Endothelial cell of umbilical vein (primary cell): ENCODE measurements at regions not wholly inside any gene's neighbourhood (a gene's known extent, or its start where the extent isn't known, plus 50 kb on each side); places are given as distances from the start of the nearest gene placed in this dataset.
"Not testable (repeated sequence)": the region's sequence is repeated elsewhere in the genome, so short reads cannot be mapped to it uniquely, and the experiment has no call there.

Source experiments
- BruUV-seq: library from RNA; stranded (reverse); fragments of 400-500 nt; replicated peaks from 2 replicates; lab custom pipeline; 2021; lab: Mats Ljungman, UMichigan
- CTCF ChIA-PET: fragments of 300-600, 350-600 bp; sonication (Branson Sonifier 250); formaldehyde crosslinking; loops from one replicate; lab custom pipeline; 2021; ENCODE audit warnings: antibody characterized with exemption, inconsistent platforms; lab: Charles Lee
- POLR2A ChIA-PET: fragments of 300-600, 350-600 bp; sonication (Branson Sonifier 250); formaldehyde crosslinking; loops from one replicate; lab custom pipeline; 2021; ENCODE audit warnings: antibody characterized with exemption, inconsistent platforms; lab: Charles Lee
- DNase-seq: peaks from one replicate; pipeline ENCODE4 v3.0.0-alpha.2; 2011; ENCODE audit warnings: low read depth, low spot score
- FAIRE-seq: peaks from 2 replicates; lab custom pipeline; 2011; peaks lifted over from hg19 to GRCh38; lab: Jason Lieb, UNC
- H2AFZ ChIP-seq: 2 replicates; pipeline ENCODE4 v1.6.0; 2012; ENCODE audit warnings: low read depth, low read length, control low read depth, inconsistent platforms
- H3K27ac ChIP-seq: 2 replicates; pipeline ENCODE4 v1.5.1; 2011; ENCODE audit warnings: low read depth, mild to moderate bottlenecking, control low read depth, low read length, moderate library complexity; ENCODE audit not compliant: insufficient read depth
- H3K27me3 ChIP-seq, 2 experiments: 2 replicates each; pipeline versions ENCODE4 v1.6.0 to v1.6.1; 2011; ENCODE audit warnings: low read length in 2 of 2, mixed read lengths in 1 of 2; ENCODE audit not compliant: control insufficient read depth in 2 of 2, insufficient read depth in 2 of 2
- H3K36me3 ChIP-seq, 2 experiments: 2 replicates in 1 of 2; 3 replicates in 1 of 2; pipeline ENCODE4 v1.5.1; 2011; ENCODE audit warnings: low read length in 2 of 2, mild to moderate bottlenecking in 1 of 2, moderate library complexity in 1 of 2; ENCODE audit not compliant: control insufficient read depth in 2 of 2, insufficient read depth in 2 of 2; ENCODE audit errors: extremely low read depth in 1 of 2
- H3K4me1 ChIP-seq: 3 replicates; pipeline ENCODE4 v1.5.1; 2011; ENCODE audit warnings: mild to moderate bottlenecking, low read length; ENCODE audit not compliant: control insufficient read depth, insufficient read depth; ENCODE audit errors: extremely low read depth
- H3K4me2 ChIP-seq: 2 replicates; pipeline ENCODE4 v1.6.1; 2011; ENCODE audit warnings: low read length, control low read depth, mixed read lengths; ENCODE audit not compliant: insufficient read depth
- H3K4me3 ChIP-seq, 3 experiments: fragments of 200-600 bp in 1 of 3; sonication (generic), shearing (Covaris generic) in 1 of 3; replicated peaks in 1 of 3; 2 replicates each; pipeline ENCODE4 v1.5.1; 2011 to 2016; ENCODE audit warnings: control low read depth in 3 of 3, low read length in 3 of 3, mild to moderate bottlenecking in 2 of 3, inconsistent platforms in 1 of 3, low read depth in 1 of 3, moderate library complexity in 1 of 3; ENCODE audit not compliant: insufficient read depth in 1 of 3
- H3K79me2 ChIP-seq: 2 replicates; pipeline ENCODE4 v1.6.0; 2012; ENCODE audit warnings: low read length, inconsistent platforms; ENCODE audit not compliant: control insufficient read depth, insufficient read depth
- H3K9ac ChIP-seq: replicated peaks from 2 replicates; pipeline ENCODE3; 2011; ENCODE audit warnings: low read length, control low read depth; ENCODE audit not compliant: insufficient read depth; ENCODE audit errors: extremely low read depth
- H3K9me1 ChIP-seq: replicated peaks from 3 replicates; pipeline ENCODE4 v1.6.0; 2011; ENCODE audit warnings: mild to moderate bottlenecking, low read length; ENCODE audit not compliant: control insufficient read depth, insufficient read depth; ENCODE audit errors: extremely low read depth
- H3K9me3 ChIP-seq: replicated peaks from 2 replicates; pipeline ENCODE4 v1.5.1; 2012; ENCODE audit warnings: low read length, inconsistent platforms; ENCODE audit not compliant: control insufficient read depth, insufficient read depth
- H4K20me1 ChIP-seq: replicated peaks from 2 replicates; pipeline ENCODE3; 2011; ENCODE audit warnings: mild to moderate bottlenecking, low read length; ENCODE audit not compliant: control insufficient read depth, insufficient read depth; ENCODE audit errors: extremely low read depth
- CTCF ChIP-seq, 2 donors: IDR thresholded peaks; 1 replicate in 1 of 2; 2 replicates in 1 of 2; pipeline ENCODE4 v1.5.1; 2011; ENCODE audit warnings: low read length in 2 of 2, mild to moderate bottlenecking in 2 of 2, moderate library complexity in 2 of 2, control low read depth in 1 of 2, inconsistent platforms in 1 of 2, low read depth in 1 of 2; ENCODE audit not compliant: insufficient read depth in 1 of 2; ENCODE audit errors: extremely low read depth in 1 of 2
- EZH2 ChIP-seq: IDR thresholded peaks from 2 replicates; pipeline ENCODE4 v1.6.1; 2012; ENCODE audit warnings: borderline replicate concordance, low read depth, mild to moderate bottlenecking, moderate library complexity, low read length, inconsistent platforms; ENCODE audit not compliant: severe bottlenecking
- FOS ChIP-seq: IDR thresholded peaks from 2 replicates; pipeline ENCODE4 v1.6.1; 2011; ENCODE audit warnings: mild to moderate bottlenecking, low read length, moderate library complexity, borderline replicate concordance; ENCODE audit not compliant: insufficient read depth
- GATA2 ChIP-seq: IDR thresholded peaks from 2 replicates; pipeline ENCODE4 v1.7.0; 2011; ENCODE audit warnings: low read depth, mild to moderate bottlenecking, moderate library complexity, mixed read lengths, low read length; ENCODE audit not compliant: insufficient read length, insufficient read depth
- JUN ChIP-seq: IDR thresholded peaks from 2 replicates; pipeline ENCODE4 v1.6.1; 2011; ENCODE audit warnings: borderline replicate concordance, low read depth; ENCODE audit not compliant: insufficient read length, insufficient read depth
- MAX ChIP-seq: IDR thresholded peaks from 2 replicates; pipeline ENCODE4 v1.6.1; 2011; ENCODE audit not compliant: insufficient read depth, insufficient read length
- MYC ChIP-seq: IDR thresholded peaks from one replicate; pipeline ENCODE4 v1.6.1; 2011; ENCODE audit warnings: mild to moderate bottlenecking, low read depth, low read length
- POLR2A ChIP-seq: IDR thresholded peaks from 2 replicates; pipeline ENCODE4 v1.6.1; 2012; ENCODE audit warnings: low read depth, mild to moderate bottlenecking, control low read depth, low read length
- POLR2AphosphoS5 ChIP-seq: IDR thresholded peaks from 2 replicates; pipeline ENCODE4 v1.6.1; 2012; ENCODE audit warnings: low read depth, mild to moderate bottlenecking, control low read depth, low read length, moderate library complexity; ENCODE audit not compliant: insufficient read depth
- dilution Hi-C: fragments of 300-500 bp; cut with MboI; formaldehyde crosslinking; loops from one replicate; pipeline ENCODE4 v1.15.0; 2019; ENCODE audit warnings: low sequenced_read_pairs; ENCODE audit not compliant: extremely low pct_ligation_motif_present
- intact Hi-C: fragments of 100-400 bp; cut with micrococcal nuclease; formaldehyde crosslinking; loops from one replicate; pipeline ENCODE4 v1.10.0; 2022

- FAIRE-seq: no peak
- ChIA-PET POLR2A (no interaction called here), CTCF (no interaction called here)
- Histone ChIP-seq H3K36me3 (no peaks in the 10 kb centered on the region), H3K27ac (no peak overlapping the region), H3K4me1 (no peaks in the 10 kb centered on the region), H3K9ac (no peak overlapping the region), H3K9me3 (no peaks in the 10 kb centered on the region), H4K20me1 (no peaks in the 10 kb centered on the region), H3K79me2 (no peaks in the 10 kb centered on the region), H3K4me3 (no peak overlapping the region), H3K9me1 (no peaks in the 10 kb centered on the region), H3K4me2 (no peak overlapping the region), H3K27me3 (no peaks in the 10 kb centered on the region), H2AFZ (no peak overlapping the region)
- DNase-seq: no peak
- TF ChIP-seq FOS: no peak
- no peak for TF ChIP-seq POLR2AphosphoS5
- no peak for TF ChIP-seq EZH2
- no peak for TF ChIP-seq CTCF (IDR thresholded peaks at IDR 0.05; ENCODE audit: extremely low read depth in 1 of 2, insufficient read depth in 1 of 2, low read depth in 1 of 2, low read length in 2 of 2)
- no peak for TF ChIP-seq JUN
- TF ChIP-seq POLR2A: no peak
- no peak for TF ChIP-seq GATA2
- no peak for TF ChIP-seq MAX
- TF ChIP-seq MYC: no peak
- intact Hi-C loops: no loop called here
- dilution Hi-C loops: no loop called here
- BruUV-seq: no TSS peak
Measured at GRCh38 chr12:131245564-131246355, 292.1 kb downstream of the ADGRD1 start.

- DNase-seq, POLR2A ChIA-PET, H3K79me2 ChIP-seq, intact Hi-C loops, H3K4me3 ChIP-seq, H3K4me2 ChIP-seq, BruUV-seq, H3K9me3 ChIP-seq, H3K9me1 ChIP-seq, dilution Hi-C loops, H3K36me3 ChIP-seq, H3K27me3 ChIP-seq, FAIRE-seq, H4K20me1 ChIP-seq, H3K27ac ChIP-seq, CTCF ChIA-PET, H3K4me1 ChIP-seq, H3K9ac ChIP-seq, H2AFZ ChIP-seq: not testable (repeated sequence)
Measured at GRCh38 chr12:131247026-131247725, 293.5 kb downstream of the ADGRD1 start.
